OCI-LY1 (cell line): ENCODE measurements at regions not wholly inside any gene's neighbourhood (a gene's known extent, or its start where the extent isn't known, plus 50 kb on each side); places are given as distances from the start of the nearest gene placed in this dataset.

ENCODE experiments used
- CTCF ChIP-seq: fragments of 200-600 bp; sonication (generic), shearing (Covaris generic); IDR thresholded peaks from 2 replicates; pipeline ENCODE4 v1.5.1; 2017; ENCODE audit warnings: mild to moderate bottlenecking, antibody characterized with exemption, low read length, moderate library complexity, mixed read lengths
- EZH2 ChIP-seq: fragments of 200-600 bp; sonication (generic), shearing (Covaris generic); IDR thresholded peaks from 2 replicates; pipeline ENCODE4 v1.8.0; 2017; ENCODE audit warnings: borderline replicate concordance, mixed run types, mild to moderate bottlenecking, antibody characterized with exemption, low read length, moderate library complexity, mixed read lengths

GRCh38 chr1:94342416-94342815, 75.8 kb upstream of the ABCD3 start:
- TF ChIP-seq EZH2 (no peak), CTCF (no peak)
